OCI-LY7 (cell line): ENCODE measurements at regions not wholly inside any gene's neighbourhood (a gene's known extent, or its start where the extent isn't known, plus 50 kb on each side); places are given as distances from the start of the nearest gene placed in this dataset.

ENCODE experiments used
- EZH2phosphoT487 ChIP-seq: fragments of 200-600 bp; sonication (generic); IDR thresholded peaks from 2 replicates; pipeline ENCODE4 v1.6.1; 2018; ENCODE audit warnings: low read depth, borderline replicate concordance, mild to moderate bottlenecking, mixed run types, antibody characterized with exemption, low read length, moderate library complexity, mixed read lengths
- TF ChIP-seq, protein P1 (sequence below): fragments of 200-600 bp; sonication (generic); conservative IDR thresholded peaks from 2 replicates; pipeline ENCODE4 v1.5.1; 2014; ENCODE audit warnings: mild to moderate bottlenecking, antibody characterized with exemption, low read length, moderate library complexity, mixed read lengths

DNA sequence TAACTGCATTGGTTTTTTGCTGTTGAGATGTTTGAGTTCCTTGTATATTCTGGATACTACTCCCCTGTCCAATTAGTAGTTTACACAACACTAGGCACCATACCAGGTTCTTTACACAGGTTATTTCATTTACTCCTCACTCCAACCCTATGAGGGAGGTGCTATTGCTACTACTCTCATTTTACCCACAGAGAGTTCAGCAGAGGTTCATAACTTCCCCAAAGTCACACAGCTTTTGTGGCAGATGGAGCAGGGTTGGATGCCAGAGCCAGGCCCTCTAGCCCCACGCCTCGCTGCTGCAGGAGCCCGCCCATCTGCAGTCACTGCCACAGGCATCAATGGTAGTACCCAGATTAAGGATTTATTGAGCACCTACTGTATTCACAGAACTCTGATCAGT lies 61.7 kb upstream of the MAP3K4 start:
- TF ChIP-seq, protein P1, sequence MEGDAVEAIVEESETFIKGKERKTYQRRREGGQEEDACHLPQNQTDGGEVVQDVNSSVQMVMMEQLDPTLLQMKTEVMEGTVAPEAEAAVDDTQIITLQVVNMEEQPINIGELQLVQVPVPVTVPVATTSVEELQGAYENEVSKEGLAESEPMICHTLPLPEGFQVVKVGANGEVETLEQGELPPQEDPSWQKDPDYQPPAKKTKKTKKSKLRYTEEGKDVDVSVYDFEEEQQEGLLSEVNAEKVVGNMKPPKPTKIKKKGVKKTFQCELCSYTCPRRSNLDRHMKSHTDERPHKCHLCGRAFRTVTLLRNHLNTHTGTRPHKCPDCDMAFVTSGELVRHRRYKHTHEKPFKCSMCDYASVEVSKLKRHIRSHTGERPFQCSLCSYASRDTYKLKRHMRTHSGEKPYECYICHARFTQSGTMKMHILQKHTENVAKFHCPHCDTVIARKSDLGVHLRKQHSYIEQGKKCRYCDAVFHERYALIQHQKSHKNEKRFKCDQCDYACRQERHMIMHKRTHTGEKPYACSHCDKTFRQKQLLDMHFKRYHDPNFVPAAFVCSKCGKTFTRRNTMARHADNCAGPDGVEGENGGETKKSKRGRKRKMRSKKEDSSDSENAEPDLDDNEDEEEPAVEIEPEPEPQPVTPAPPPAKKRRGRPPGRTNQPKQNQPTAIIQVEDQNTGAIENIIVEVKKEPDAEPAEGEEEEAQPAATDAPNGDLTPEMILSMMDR, result no peak
- TF ChIP-seq EZH2phosphoT487, result no peak
